ENCODE measurements at regions not wholly inside any gene's neighbourhood (a gene's known extent, or its start where the extent isn't known, plus 50 kb on each side); places are given as distances from the start of the nearest gene placed in this dataset.

DNA sequence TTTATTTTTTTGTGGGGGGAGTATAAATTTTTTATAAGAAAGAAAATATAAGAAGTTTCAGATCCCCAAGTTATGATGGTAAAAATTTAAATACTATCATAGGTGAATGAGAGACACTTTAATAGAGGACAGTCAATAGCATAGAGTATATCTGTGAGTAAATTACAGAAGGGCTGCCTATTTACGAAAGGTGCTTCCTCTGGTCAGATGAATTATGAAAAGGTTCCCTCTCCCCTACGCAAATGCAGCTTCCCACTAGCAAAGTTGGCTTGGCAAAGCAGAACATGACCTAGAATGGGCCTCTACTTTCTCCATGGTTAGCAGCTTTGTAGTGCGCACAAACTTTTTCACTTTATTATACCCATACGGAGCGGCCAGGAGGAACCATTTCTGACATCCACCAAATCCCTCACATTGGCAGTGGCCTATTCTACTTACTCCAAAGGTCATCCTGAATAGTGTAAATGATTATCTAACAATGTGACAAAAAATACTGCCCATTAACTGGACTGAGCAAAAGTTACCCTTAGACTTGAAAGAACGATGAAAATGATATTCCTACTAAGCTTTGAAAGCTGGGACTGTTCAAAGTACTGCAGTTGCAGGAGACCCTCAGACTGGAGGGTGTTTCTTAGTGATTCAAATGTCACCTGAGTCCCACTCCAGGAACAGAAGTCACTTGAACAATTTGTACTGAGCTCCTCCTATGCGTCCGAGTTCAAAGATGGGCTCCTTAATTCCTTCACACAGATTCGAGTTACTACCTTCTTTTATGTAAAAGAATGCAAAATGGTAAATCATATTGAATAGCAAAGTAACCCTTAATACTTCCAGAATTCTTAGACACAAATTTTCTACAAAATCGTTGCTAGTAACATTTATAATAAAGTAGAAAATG, 148.5 kb downstream of the NOL4 start:
- Mint-ChIP-seq H3K4me1 (no peaks in the 10 kb centered on the region), H3K27me3 (ENCODE audit: low read depth) (no peaks in the 10 kb centered on the region), H3K9me3 (no peaks in the 10 kb centered on the region), H3K27ac (no peak overlapping the region), H3K36me3 (no peaks in the 10 kb centered on the region), H3K4me3 (no peak overlapping the region)
- TF ChIP-seq, protein P1, sequence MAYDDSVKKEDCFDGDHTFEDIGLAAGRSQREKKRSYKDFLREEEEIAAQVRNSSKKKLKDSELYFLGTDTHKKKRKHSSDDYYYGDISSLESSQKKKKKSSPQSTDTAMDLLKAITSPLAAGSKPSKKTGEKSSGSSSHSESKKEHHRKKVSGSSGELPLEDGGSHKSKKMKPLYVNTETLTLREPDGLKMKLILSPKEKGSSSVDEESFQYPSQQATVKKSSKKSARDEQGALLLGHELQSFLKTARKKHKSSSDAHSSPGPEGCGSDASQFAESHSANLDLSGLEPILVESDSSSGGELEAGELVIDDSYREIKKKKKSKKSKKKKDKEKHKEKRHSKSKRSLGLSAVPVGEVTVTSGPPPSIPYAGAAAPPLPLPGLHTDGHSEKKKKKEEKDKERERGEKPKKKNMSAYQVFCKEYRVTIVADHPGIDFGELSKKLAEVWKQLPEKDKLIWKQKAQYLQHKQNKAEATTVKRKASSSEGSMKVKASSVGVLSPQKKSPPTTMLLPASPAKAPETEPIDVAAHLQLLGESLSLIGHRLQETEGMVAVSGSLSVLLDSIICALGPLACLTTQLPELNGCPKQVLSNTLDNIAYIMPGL (CRISPR knock-in tag; IDR thresholded peaks at IDR 0.05) = no peak
- TF ChIP-seq, protein P2, sequence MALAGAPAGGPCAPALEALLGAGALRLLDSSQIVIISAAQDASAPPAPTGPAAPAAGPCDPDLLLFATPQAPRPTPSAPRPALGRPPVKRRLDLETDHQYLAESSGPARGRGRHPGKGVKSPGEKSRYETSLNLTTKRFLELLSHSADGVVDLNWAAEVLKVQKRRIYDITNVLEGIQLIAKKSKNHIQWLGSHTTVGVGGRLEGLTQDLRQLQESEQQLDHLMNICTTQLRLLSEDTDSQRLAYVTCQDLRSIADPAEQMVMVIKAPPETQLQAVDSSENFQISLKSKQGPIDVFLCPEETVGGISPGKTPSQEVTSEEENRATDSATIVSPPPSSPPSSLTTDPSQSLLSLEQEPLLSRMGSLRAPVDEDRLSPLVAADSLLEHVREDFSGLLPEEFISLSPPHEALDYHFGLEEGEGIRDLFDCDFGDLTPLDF (CRISPR knock-in tag; IDR thresholded peaks at IDR 0.05) = no peak
- TF ChIP-seq FOXK1 (CRISPR knock-in tag; IDR thresholded peaks at IDR 0.05) (no peak), ZNF219 (CRISPR knock-in tag; IDR thresholded peaks at IDR 0.05; ENCODE audit: borderline replicate concordance) (no peak), PRRX2 (CRISPR knock-in tag; IDR thresholded peaks at IDR 0.05) (no peak), ZNF416 (CRISPR knock-in tag; IDR thresholded peaks at IDR 0.05) (no peak), ZNF423 (CRISPR knock-in tag; IDR thresholded peaks at IDR 0.05) (no peak), CREB1 (CRISPR knock-in tag; IDR thresholded peaks at IDR 0.05) (no peak)
- TF ChIP-seq, protein P3, sequence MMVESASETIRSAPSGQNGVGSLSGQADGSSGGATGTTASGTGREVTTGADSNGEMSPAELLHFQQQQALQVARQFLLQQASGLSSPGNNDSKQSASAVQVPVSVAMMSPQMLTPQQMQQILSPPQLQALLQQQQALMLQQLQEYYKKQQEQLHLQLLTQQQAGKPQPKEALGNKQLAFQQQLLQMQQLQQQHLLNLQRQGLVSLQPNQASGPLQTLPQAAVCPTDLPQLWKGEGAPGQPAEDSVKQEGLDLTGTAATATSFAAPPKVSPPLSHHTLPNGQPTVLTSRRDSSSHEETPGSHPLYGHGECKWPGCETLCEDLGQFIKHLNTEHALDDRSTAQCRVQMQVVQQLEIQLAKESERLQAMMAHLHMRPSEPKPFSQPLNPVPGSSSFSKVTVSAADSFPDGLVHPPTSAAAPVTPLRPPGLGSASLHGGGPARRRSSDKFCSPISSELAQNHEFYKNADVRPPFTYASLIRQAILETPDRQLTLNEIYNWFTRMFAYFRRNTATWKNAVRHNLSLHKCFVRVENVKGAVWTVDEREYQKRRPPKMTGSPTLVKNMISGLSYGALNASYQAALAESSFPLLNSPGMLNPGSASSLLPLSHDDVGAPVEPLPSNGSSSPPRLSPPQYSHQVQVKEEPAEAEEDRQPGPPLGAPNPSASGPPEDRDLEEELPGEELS (CRISPR knock-in tag; IDR thresholded peaks at IDR 0.05) = no peak
- TF ChIP-seq, protein P4, sequence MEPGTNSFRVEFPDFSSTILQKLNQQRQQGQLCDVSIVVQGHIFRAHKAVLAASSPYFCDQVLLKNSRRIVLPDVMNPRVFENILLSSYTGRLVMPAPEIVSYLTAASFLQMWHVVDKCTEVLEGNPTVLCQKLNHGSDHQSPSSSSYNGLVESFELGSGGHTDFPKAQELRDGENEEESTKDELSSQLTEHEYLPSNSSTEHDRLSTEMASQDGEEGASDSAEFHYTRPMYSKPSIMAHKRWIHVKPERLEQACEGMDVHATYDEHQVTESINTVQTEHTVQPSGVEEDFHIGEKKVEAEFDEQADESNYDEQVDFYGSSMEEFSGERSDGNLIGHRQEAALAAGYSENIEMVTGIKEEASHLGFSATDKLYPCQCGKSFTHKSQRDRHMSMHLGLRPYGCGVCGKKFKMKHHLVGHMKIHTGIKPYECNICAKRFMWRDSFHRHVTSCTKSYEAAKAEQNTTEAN (CRISPR knock-in tag; IDR thresholded peaks at IDR 0.05) = no peak
- TF ChIP-seq, protein P5, sequence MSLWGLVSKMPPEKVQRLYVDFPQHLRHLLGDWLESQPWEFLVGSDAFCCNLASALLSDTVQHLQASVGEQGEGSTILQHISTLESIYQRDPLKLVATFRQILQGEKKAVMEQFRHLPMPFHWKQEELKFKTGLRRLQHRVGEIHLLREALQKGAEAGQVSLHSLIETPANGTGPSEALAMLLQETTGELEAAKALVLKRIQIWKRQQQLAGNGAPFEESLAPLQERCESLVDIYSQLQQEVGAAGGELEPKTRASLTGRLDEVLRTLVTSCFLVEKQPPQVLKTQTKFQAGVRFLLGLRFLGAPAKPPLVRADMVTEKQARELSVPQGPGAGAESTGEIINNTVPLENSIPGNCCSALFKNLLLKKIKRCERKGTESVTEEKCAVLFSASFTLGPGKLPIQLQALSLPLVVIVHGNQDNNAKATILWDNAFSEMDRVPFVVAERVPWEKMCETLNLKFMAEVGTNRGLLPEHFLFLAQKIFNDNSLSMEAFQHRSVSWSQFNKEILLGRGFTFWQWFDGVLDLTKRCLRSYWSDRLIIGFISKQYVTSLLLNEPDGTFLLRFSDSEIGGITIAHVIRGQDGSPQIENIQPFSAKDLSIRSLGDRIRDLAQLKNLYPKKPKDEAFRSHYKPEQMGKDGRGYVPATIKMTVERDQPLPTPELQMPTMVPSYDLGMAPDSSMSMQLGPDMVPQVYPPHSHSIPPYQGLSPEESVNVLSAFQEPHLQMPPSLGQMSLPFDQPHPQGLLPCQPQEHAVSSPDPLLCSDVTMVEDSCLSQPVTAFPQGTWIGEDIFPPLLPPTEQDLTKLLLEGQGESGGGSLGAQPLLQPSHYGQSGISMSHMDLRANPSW (CRISPR knock-in tag; conservative IDR thresholded peaks at IDR 0.05; ENCODE audit: low read depth) = no peak
- TF ChIP-seq, protein P6, sequence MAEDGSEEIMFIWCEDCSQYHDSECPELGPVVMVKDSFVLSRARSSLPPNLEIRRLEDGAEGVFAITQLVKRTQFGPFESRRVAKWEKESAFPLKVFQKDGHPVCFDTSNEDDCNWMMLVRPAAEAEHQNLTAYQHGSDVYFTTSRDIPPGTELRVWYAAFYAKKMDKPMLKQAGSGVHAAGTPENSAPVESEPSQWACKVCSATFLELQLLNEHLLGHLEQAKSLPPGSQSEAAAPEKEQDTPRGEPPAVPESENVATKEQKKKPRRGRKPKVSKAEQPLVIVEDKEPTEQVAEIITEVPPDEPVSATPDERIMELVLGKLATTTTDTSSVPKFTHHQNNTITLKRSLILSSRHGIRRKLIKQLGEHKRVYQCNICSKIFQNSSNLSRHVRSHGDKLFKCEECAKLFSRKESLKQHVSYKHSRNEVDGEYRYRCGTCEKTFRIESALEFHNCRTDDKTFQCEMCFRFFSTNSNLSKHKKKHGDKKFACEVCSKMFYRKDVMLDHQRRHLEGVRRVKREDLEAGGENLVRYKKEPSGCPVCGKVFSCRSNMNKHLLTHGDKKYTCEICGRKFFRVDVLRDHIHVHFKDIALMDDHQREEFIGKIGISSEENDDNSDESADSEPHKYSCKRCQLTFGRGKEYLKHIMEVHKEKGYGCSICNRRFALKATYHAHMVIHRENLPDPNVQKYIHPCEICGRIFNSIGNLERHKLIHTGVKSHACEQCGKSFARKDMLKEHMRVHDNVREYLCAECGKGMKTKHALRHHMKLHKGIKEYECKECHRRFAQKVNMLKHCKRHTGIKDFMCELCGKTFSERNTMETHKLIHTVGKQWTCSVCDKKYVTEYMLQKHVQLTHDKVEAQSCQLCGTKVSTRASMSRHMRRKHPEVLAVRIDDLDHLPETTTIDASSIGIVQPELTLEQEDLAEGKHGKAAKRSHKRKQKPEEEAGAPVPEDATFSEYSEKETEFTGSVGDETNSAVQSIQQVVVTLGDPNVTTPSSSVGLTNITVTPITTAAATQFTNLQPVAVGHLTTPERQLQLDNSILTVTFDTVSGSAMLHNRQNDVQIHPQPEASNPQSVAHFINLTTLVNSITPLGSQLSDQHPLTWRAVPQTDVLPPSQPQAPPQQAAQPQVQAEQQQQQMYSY (CRISPR knock-in tag; IDR thresholded peaks at IDR 0.05) = no peak
- DNase-seq (ENCODE audit: low spot score) (no peak), ATAC-seq (no peak)
- CTCF ChIA-PET = interaction anchor here (1.0 to 2.0 kb wide), 2 partner anchors 46 to 237 kb away, joined by 3 to 7 read pairs; no protein-coding TSS in a partner anchor
- POLR2A ChIA-PET = interaction anchor here (0.7 kb wide), 1 partner anchor 237 kb away, joined by 3 read pairs; no protein-coding TSS in a partner anchor

Data from WTC11 (cell line).